ENCODE measurements at regions not wholly inside any gene's neighbourhood (a gene's known extent, or its start where the extent isn't known, plus 50 kb on each side); places are given as distances from the start of the nearest gene placed in this dataset.

DNA sequence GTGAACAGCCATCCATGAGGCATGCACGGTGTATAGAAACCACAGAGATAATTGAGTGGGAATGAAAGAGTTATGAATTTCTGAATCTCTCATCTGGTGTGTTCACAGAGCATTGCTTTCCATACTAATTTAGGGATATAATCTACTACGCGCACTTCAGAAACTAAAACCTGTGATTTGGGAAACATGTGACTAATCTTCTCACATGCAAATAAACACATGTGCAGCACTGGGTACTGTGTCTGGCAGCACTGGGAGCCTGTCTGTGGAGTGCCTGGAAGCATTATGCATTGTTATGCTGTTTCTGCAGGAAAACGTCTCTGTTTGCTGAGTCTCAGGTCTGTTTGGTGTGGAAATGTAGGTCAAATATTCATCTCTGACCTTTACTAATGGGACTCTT, 287.3 kb downstream of the CMPK2 start:
- TF ChIP-seq, protein P1, sequence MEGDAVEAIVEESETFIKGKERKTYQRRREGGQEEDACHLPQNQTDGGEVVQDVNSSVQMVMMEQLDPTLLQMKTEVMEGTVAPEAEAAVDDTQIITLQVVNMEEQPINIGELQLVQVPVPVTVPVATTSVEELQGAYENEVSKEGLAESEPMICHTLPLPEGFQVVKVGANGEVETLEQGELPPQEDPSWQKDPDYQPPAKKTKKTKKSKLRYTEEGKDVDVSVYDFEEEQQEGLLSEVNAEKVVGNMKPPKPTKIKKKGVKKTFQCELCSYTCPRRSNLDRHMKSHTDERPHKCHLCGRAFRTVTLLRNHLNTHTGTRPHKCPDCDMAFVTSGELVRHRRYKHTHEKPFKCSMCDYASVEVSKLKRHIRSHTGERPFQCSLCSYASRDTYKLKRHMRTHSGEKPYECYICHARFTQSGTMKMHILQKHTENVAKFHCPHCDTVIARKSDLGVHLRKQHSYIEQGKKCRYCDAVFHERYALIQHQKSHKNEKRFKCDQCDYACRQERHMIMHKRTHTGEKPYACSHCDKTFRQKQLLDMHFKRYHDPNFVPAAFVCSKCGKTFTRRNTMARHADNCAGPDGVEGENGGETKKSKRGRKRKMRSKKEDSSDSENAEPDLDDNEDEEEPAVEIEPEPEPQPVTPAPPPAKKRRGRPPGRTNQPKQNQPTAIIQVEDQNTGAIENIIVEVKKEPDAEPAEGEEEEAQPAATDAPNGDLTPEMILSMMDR (IDR thresholded peaks at IDR 0.05; ENCODE audit: insufficient read depth, low read length, missing control alignments): no peak
- no peak overlapping the region for H3K4me3 ChIP-seq (ENCODE audit: low read depth, low read length)
- DNase-seq (ENCODE audit: low read depth, low spot score): no peak
- POLR2A ChIA-PET: no interaction called here
- CTCF ChIA-PET: no interaction called here

DNA sequence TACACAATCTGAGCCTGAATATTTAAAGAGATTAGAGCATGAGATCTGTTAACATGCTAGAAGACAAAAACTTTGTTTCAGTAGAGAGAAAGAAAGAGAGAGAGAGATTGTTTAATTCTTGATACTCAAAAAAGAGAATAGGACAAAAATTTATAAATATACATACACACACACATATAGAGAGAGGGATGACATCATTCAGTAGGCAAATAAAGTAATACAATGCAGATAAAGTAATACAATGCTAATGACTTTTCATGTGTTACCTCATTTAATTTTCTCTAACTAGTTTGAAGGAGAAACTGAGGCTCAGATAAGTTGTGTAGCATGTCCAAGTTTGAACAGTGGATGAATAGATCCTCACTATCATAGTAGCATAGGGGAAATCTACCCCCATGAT, 286.4 kb downstream of the CMPK2 start:
- no peak overlapping the region for H3K4me3 ChIP-seq (ENCODE audit: low read depth, low read length)
- TF ChIP-seq, protein P1 (IDR thresholded peaks at IDR 0.05; ENCODE audit: insufficient read depth, low read length, missing control alignments): no peak
- ChIA-PET POLR2A (no interaction called here), CTCF (no interaction called here)
- no peak for DNase-seq (ENCODE audit: low read depth, low spot score)

DNA sequence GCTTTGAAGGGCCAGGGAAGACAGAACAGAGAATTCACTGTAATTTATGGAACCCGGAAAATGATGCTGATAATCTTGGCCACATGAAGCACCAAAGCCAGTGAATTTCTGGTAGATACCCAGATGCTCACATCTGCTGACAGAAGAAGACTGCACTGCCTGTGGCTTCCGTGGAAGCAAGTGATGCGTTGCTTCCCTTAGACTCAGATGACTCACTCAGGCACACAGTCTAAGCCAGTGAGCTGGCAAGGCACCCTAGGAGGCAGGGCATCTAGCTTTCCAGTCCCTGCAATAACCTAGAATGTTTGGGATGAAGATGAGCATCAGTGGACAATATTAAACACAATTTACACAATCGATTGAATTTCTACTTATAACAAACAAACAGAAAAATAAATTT, 284.7 kb downstream of the CMPK2 start:
- ChIA-PET POLR2A (no interaction called here), CTCF (no interaction called here)
- no peak overlapping the region for H3K4me3 ChIP-seq (ENCODE audit: low read depth, low read length)
- TF ChIP-seq, protein P1 (IDR thresholded peaks at IDR 0.05; ENCODE audit: insufficient read depth, low read length, missing control alignments): no peak
- DNase-seq (ENCODE audit: low read depth, low spot score): peak; percentile 40

DNA sequence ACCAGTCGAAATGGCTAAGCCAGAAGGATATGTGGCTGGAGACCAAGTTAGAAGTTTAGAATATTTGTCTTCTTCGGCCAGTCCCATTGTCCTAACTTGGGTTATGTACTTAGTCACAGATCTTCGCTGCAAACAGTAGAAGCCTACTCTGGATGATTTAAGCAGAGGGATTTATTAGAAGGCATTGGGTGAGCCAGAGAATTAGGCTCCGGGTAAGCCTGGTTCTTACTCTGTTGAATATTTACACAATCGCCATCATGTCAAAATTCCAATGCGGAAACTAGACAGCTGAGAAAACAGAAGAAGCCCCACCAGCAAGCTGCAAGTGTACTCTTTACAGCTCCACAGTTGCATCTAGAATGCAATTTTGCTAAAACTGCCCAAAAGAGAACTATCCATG, 276.6 kb downstream of the CMPK2 start:
- no peak for DNase-seq (ENCODE audit: low read depth, low spot score)
- H3K4me3 ChIP-seq (ENCODE audit: low read depth, low read length): no peak overlapping the region
- CTCF ChIA-PET: no interaction called here
- POLR2A ChIA-PET: no interaction called here
- TF ChIP-seq, protein P1 (IDR thresholded peaks at IDR 0.05; ENCODE audit: insufficient read depth, low read length, missing control alignments): no peak

DNA sequence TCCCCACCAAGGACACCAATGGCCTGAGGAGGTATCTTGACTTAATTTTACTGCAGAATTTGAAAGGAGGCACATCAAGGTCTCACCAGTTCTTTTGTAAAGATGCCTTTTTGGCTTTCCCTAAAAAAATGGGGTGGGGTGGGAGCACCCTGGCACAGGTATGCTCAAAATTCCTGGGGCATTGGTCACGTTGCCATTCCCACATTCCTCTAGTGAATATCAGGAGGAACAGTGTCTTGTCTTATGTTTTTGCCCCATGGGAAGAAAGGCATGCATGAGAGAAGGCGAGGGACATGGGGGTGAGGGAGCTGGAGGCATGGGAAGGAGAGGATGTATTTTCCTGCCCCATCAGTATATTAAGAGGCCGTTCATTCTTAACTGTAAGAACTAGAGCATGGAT, 275.3 kb downstream of the CMPK2 start:
- TF ChIP-seq, protein P1 (IDR thresholded peaks at IDR 0.05; ENCODE audit: insufficient read depth, low read length, missing control alignments): no peak
- ChIA-PET CTCF (no interaction called here), POLR2A (no interaction called here)
- no peak overlapping the region for H3K4me3 ChIP-seq (ENCODE audit: low read depth, low read length)
- DNase-seq (ENCODE audit: low read depth, low spot score): no peak

DNA sequence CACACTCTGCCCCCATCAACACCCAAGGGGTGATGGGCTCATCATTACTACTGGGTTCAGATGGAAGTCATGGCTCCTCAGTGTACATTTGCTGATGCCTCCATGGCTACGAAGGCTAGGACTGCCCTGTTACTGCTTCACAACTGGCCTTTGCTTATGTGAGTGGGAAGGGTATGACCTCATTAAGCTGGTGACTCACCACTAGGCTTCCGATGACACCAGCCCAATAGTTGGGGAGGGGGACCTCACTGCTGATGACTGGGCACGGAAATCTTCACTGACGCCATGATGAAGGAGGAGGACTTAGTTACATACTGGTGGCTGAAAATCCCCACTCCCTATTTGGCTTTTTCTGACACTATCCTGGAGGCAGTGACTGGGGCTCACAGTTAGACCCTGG, 263.2 kb downstream of the CMPK2 start:
- DNase-seq (ENCODE audit: low read depth, low spot score): no peak
- TF ChIP-seq, protein P1 (IDR thresholded peaks at IDR 0.05; ENCODE audit: insufficient read depth, low read length, missing control alignments): no peak
- POLR2A ChIA-PET: no interaction called here
- CTCF ChIA-PET: no interaction called here
- H3K4me3 ChIP-seq (ENCODE audit: low read depth, low read length): no peak overlapping the region
